ENCODE measurements at regions not wholly inside any gene's neighbourhood (a gene's known extent, or its start where the extent isn't known, plus 50 kb on each side); places are given as distances from the start of the nearest gene placed in this dataset.

GRCh38 chr2:13574831-13575230 is 858.1 kb downstream of the TRIB2 start (continued):
- TF ChIP-seq ZNF165 (CRISPR knock-in tag; IDR thresholded peaks at IDR 0.05; ENCODE audit: borderline replicate concordance) (no peak), ZBTB34 (CRISPR knock-in tag; IDR thresholded peaks at IDR 0.05) (no peak), STAT6 (CRISPR knock-in tag; IDR thresholded peaks at IDR 0.05) (no peak), TARDBP (IDR thresholded peaks at IDR 0.05) (no peak), MGA (IDR thresholded peaks at IDR 0.05) (no peak)
